HG03571 (cell line): ENCODE measurements at regions not wholly inside any gene's neighbourhood (a gene's known extent, or its start where the extent isn't known, plus 50 kb on each side); places are given as distances from the start of the nearest gene placed in this dataset.
"Not testable (repeated sequence)": the region's sequence is repeated elsewhere in the genome, so short reads cannot be mapped to it uniquely, and the experiment has no call there.

Source experiments
- ATAC-seq: cut with Tn5 transposase; IDR thresholded peaks from one replicate; pipeline ENCODE4 v1.9.1; 2021; ENCODE audit not compliant: unreplicated experiment

DNA sequence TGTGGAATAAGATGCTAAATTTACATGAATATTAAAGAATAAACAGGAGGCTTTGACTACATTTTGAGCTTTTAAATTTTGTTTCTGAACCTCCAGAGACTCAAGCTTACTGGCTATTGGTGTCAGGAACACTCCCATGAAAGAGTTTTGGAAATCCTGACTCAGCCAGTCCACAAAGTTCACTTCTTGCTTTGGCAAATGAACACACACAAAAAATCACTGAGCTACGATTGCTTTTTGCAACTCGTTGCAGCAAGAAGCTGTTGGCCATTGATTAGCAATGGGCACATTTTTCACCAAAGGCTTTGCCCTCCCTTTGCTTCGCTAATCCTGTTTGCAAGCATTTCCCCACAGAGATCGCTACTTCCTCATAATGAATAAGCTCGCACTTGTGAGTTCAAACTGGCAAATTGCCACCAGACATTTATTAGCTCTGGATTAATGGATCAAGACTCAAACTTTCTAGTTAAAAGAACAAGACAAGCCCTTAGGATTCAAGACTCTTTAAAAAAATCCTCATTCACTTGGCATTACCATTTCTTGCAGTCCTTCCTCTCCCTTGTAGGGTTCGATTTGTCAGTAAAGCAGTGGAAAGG is 343.2 kb upstream of the ONECUT1 start:
- no peak for ATAC-seq

- no peak for ATAC-seq
These were observed 340.8 kb upstream of the ONECUT1 start for GRCh38 chr15:53130943-53131342.

DNA sequence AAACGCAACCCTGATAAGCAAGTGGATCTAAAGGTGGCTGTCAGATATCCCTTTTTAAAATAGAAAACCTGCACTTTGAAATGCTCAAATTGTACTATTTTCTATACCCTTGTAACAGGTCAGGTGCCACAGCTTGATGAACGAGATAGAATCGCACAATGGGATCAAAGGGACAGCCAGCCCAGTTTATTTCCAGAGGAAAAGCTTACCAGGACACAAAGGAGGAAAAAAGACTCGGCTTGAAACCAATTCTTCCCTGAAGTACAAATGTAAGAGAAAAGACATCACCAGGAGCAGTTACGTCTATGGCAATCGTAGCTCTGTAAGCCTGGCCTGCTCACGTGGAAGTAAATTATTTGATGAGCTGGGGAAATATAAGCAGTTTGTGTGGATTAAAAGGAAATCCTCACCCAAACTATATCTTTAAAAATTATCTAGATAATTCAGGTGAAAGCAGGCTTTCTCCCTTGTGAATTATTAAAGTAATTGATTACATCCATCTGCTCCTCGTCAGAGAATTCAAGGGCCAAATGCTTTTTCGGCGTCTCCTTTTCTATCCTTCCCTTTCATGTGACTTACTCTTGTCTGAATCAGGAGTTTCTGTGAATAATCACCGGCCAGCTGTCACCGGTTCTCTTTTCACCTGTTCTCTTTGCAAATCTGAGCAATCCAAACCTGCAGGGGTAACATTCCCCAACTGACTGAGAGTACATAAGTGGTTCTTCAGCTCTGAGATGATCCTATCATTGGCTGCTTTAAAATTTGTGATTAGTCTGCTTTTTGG is 339.2 kb upstream of the ONECUT1 start:
- ATAC-seq: no peak

DNA sequence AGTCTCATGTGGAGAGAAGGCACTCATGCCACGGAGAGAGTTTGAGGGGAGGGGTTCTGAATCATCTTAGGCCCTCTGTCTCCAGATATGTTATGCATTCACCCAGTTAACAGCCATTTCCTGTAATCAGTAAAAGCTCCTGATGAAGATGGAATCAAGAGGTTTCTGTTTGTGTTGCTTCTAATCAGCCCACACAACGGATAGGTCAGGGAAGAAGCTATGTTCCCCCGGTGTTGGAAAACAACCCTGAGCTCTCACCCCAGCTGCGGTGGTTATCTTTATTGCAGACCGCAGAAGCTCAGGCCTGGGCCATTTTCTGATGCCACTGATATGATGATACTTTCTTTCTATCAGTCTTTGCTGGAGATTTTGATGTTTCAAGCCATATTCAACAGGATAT is 338.5 kb upstream of the ONECUT1 start:
- ATAC-seq: no peak

- no peak for ATAC-seq
These were observed 336.0 kb upstream of the ONECUT1 start for GRCh38 chr15:53126144-53126543.

DNA sequence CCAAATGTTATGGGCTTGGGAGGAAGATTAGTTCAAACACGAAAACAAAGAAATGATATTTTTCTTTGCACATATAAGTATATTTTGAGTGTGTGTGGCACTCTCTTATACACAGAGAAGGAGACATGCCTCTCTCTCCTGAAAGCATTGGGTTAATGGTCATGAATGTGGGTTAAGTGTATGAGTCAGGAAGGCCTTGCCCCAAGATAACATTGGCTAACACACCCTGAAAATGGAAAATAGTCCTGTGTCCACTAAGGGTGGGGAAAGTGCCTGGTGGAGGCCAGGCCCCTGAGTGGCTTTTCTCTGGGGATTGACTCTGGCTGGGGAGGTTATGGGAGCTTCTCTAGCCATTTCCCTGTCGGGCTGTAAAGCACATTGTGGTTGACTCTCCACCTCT is 332.7 kb upstream of the ONECUT1 start:
- ATAC-seq: no peak

DNA sequence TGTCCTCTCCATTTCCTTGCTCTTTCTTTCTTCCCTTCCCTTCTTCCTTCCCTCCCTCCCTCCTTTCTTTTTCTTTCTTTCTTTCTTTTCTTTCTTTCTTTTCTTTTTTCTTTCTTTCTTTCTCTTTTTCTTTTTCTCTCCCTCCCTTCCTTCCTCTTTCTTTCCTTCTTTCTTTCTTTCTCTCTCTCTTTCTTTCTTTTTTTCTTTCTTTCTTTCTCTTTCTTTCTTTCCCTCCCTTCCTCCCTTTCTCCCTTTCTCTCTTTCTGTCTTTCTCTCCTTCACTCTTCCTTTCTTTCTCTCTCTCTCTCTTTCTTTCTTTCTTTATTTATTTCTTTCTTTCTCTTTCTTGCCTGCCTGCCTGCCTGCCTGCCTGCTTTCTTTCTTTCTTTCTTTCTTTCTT is 326.8 kb upstream of the ONECUT1 start:
- not testable (repeated sequence) for ATAC-seq

- no peak for ATAC-seq
These were observed 326.0 kb upstream of the ONECUT1 start for GRCh38 chr15:53116169-53116568.

GRCh38 chr15:53115563-53115962 is 325.4 kb upstream of the ONECUT1 start:
- no peak for ATAC-seq

- ATAC-seq: no peak
These were observed 324.8 kb upstream of the ONECUT1 start for GRCh38 chr15:53114960-53115359.

DNA sequence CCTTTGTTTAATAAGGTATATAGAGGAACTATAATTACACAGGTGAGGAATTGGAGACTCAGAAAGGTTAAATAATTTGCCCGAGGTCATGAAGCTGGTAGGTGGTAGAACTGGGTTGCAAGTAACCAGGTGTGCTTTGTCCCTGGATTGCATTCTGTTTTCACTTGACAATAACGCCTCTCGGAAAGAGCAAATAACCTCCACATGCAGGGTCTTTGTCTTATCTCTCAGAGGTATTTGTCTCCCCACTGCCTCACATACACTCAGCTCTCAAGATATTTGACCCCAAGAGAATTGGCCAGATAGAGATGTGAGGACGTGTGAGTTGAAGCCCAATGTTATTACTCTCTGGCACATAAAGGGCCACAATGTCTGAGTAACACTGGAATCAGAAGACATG is 320.9 kb upstream of the ONECUT1 start:
- ATAC-seq: no peak

GRCh38 chr15:53108319-53108718 is 318.2 kb upstream of the ONECUT1 start:
- ATAC-seq: no peak

DNA sequence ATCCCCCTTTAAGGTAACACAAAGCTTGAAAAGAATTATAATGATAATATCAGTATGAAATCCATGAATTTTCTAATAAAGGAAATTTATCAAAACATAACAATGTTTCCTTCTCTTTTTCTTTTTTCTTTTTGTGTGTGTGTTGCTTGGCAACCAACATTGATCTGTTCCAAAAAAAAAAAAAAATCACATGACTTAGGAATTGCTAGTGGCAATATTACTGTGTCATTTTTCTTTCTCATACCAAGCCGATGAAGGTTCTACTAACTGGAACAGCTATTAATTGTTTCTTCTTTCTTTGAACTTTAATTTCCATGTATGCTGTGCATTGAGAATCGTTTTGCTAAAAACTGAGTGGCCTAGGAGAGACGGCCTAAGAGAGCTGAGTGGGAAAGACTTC is 317.7 kb upstream of the ONECUT1 start:
- no peak for ATAC-seq

- ATAC-seq: no peak
These were observed 316.6 kb upstream of the ONECUT1 start for GRCh38 chr15:53106505-53107286.

- ATAC-seq: no peak
These were observed 312.3 kb upstream of the ONECUT1 start for GRCh38 chr15:53102483-53102882.

- ATAC-seq: no peak
These were observed 290.3 kb upstream of the ONECUT1 start for GRCh38 chr15:53080484-53080883.

- ATAC-seq: no peak
These were observed 284.1 kb upstream of the ONECUT1 start for GRCh38 chr15:53074221-53074620.

DNA sequence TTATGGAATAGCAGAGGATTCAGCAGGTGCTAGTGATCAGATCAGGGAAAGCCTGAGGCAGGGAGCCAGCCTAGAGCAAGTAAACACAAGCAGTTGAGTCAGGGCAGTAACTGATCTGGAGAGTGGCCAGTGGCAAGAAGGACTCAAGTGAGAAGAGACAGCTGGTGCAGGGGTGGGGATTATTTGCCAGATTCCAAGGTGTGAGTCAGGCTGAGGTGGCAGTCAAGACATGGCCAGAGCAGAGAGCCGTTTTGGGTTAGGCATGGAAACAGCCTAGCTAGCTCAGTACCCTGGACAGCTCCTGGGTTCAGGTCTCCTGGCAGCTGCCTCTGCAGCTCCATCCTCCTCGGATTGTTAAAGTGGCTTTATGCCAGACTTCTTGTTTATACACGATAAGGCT is 281.9 kb upstream of the ONECUT1 start:
- no peak for ATAC-seq

GRCh38 chr15:53068636-53069035 is 278.5 kb upstream of the ONECUT1 start:
- no peak for ATAC-seq

- no peak for ATAC-seq
These were observed 269.3 kb upstream of the ONECUT1 start for GRCh38 chr15:53059273-53060043.

- no peak for ATAC-seq
These were observed 256.1 kb upstream of the ONECUT1 start for GRCh38 chr15:53046153-53046790.
